Activated T-helper 9 cell treated with anti-CD3 and anti-CD28 coated beads, Interleukin-2, amount 50 U/mL, for 16 hours (primary cell): ENCODE measurements at regions not wholly inside any gene's neighbourhood (a gene's known extent, or its start where the extent isn't known, plus 50 kb on each side); places are given as distances from the start of the nearest gene placed in this dataset.
"Not testable (repeated sequence)": the region's sequence is repeated elsewhere in the genome, so short reads cannot be mapped to it uniquely, and the experiment has no call there.

Experiments
- DNase-seq: peaks from one replicate; pipeline ENCODE4 v3.0.0-alpha.2; 2020; ENCODE audit warnings: low read depth

GRCh38 chr11:34001557-34002064 is 49.9 kb upstream of the CAPRIN1 start:
- no peak for DNase-seq

GRCh38 chr11:33999393-33999792 is 52.1 kb upstream of the CAPRIN1 start:
- DNase-seq, result no peak

- DNase-seq, result no peak
These were observed 53.8 kb upstream of the CAPRIN1 start for GRCh38 chr11:33997584-33998251.

- DNase-seq, result peak; percentile 42
These were observed 54.8 kb upstream of the CAPRIN1 start for GRCh38 chr11:33996498-33997454.

GRCh38 chr11:33994937-33995336 is 56.6 kb upstream of the CAPRIN1 start:
- no peak for DNase-seq

DNA sequence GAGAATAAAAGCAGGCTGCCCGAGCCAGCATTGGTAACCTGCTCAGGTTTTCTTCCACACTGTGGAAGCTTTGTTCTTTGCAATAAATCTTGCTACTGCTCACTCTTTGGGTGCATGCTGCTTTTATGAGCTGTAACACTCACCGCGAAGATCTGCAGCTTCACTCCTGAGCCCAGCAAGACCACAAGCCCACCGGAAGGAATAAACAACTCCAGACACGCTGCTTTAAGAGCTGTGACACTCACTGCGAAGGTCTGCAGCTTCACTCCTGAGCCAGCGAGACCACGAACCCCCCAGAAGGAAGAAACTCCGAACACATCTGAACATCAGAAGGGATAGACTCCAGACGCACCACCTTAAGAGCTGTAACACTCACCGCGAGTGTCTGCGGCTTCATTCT is 60.4 kb upstream of the CAPRIN1 start:
- not testable (repeated sequence) for DNase-seq

DNA sequence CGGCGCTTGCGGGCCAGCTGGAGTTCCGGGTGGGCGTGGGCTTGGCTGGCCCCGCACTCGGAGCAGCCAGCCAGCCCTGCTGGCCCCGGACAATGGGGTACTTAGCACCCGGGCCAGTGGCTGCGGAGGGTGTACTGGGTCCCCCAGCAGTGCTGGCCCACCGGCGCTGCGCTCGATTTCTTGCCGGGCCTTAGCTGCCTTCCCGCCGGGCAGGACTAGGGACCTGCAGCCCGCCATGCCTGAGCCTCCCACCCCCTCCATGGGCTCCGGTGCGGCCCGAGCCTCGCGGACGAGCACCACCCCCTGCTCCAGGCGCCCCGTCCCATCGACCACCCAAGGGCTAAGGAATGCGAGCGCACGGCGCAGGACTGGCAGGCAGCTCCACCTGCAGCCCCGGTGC is 61.4 kb upstream of the CAPRIN1 start:
- not testable (repeated sequence) for DNase-seq

GRCh38 chr11:33989461-33989860 is 62.1 kb upstream of the CAPRIN1 start:
- DNase-seq, result no peak

GRCh38 chr11:33988586-33989370 is 62.8 kb upstream of the CAPRIN1 start:
- no peak for DNase-seq

DNA sequence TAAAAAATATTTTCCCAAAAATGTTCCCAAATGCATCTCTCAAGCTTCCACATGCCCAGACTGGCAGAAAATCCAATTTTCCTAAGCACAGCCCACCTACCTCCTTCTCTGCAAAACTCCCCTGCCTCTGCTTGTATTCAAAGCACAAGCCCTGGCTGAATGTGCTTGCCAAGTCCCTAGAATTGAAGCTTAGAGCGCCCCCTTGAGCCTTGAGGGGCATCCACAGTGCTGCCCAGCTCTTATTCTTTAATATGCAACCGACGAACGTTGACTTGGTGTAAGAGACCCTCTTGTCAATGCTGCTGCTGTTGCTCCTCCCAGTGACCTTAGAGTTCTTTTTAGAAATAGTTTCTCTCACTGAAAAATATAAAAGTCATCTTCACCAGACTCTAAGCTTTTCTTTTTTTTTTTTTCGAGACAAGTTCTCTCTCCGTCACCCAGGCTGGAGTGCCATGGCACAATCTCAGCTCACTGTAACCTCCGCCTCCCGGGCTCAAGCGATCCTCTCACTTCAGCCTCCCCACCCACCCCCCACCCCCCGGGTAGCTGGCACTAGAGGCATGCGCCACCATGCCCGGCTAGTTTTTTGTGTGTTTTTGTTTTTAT is 63.5 kb upstream of the CAPRIN1 start:
- peak; percentile 51 for DNase-seq

- no peak for DNase-seq
These were observed 64.0 kb upstream of the CAPRIN1 start for GRCh38 chr11:33987545-33987944.

- not testable (repeated sequence) for DNase-seq
These were observed 64.7 kb upstream of the CAPRIN1 start for GRCh38 chr11:33986597-33987501.

- DNase-seq, result no peak
These were observed 66.7 kb upstream of the CAPRIN1 start for GRCh38 chr11:33984682-33985389.

DNA sequence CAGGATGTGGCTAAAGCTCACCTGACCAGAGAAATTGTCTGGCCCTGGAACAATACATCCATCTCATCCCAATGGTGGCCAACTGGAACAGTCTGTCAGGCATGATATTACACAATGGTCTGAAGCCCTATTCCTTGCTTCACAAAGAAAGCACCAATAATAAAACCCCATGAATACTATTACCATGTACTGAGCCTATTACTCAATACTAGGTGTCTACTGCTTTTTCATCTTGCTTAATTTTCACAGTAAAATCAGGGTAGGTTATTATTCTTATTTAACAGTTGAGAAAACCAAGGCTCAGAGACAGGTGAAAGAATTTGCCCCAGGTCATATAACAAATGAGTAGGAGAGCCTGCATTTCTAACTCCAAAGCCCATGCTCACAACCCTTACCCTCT is 68.9 kb upstream of the CAPRIN1 start:
- no peak for DNase-seq

- DNase-seq, result no peak
These were observed 70.6 kb upstream of the CAPRIN1 start for GRCh38 chr11:33980897-33981296.

GRCh38 chr11:33978376-33978775 is 73.2 kb upstream of the CAPRIN1 start:
- no peak for DNase-seq

DNA sequence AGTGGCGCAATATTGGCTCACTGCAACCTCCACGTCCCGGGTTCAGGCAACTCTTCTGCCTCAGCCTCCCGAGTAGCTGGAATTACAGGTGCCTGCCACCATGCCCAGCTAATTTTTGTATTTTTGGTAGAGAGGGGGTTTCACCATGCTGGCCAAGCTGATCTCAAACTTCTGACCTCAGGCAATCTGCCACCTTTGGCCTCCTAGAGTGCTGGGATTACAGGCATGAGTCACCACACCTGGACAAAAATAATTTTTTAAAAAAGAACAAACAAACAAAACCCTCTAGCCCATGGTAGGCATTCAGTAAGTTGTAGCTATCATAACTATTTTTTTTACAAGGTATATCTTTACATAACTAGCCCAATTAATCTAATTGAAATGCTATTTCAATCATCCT is 73.9 kb upstream of the CAPRIN1 start:
- no peak for DNase-seq

- no peak for DNase-seq
These were observed 74.9 kb upstream of the CAPRIN1 start for GRCh38 chr11:33976495-33977199.

GRCh38 chr11:33974804-33975203 is 76.7 kb upstream of the CAPRIN1 start:
- no peak for DNase-seq
